DOHH2 (cell line): ENCODE measurements at regions not wholly inside any gene's neighbourhood (a gene's known extent, or its start where the extent isn't known, plus 50 kb on each side); places are given as distances from the start of the nearest gene placed in this dataset.

Source experiments
- CTCF ChIP-seq: fragments of 200-600 bp; sonication (generic); IDR thresholded peaks from one replicate; pipeline ENCODE4 v1.5.1; 2014; ENCODE audit warnings: antibody characterized with exemption, mild to moderate bottlenecking, low read depth, low read length; ENCODE audit not compliant: poor library complexity, severe bottlenecking
- EZH2phosphoT487 ChIP-seq: fragments of 200-600 bp; sonication (generic); IDR thresholded peaks from 2 replicates; pipeline ENCODE4 v1.6.1; 2017; ENCODE audit warnings: borderline replicate concordance, mild to moderate bottlenecking, antibody characterized with exemption, low read length, moderate library complexity, mixed read lengths

- TF ChIP-seq CTCF = no peak
- TF ChIP-seq EZH2phosphoT487 = no peak
Measured at GRCh38 chr6:149197482-149197881, 120.0 kb upstream of the TAB2 start.
